Dedifferentiated amniotic fluid mesenchymal stem cell (primary cell): ENCODE measurements at regions not wholly inside any gene's neighbourhood (a gene's known extent, or its start where the extent isn't known, plus 50 kb on each side); places are given as distances from the start of the nearest gene placed in this dataset.

Experiments used
- DNase-seq: peaks from one replicate; pipeline ENCODE4 v3.0.0-alpha.2; 2016; ENCODE audit errors: extremely low spot score

DNA sequence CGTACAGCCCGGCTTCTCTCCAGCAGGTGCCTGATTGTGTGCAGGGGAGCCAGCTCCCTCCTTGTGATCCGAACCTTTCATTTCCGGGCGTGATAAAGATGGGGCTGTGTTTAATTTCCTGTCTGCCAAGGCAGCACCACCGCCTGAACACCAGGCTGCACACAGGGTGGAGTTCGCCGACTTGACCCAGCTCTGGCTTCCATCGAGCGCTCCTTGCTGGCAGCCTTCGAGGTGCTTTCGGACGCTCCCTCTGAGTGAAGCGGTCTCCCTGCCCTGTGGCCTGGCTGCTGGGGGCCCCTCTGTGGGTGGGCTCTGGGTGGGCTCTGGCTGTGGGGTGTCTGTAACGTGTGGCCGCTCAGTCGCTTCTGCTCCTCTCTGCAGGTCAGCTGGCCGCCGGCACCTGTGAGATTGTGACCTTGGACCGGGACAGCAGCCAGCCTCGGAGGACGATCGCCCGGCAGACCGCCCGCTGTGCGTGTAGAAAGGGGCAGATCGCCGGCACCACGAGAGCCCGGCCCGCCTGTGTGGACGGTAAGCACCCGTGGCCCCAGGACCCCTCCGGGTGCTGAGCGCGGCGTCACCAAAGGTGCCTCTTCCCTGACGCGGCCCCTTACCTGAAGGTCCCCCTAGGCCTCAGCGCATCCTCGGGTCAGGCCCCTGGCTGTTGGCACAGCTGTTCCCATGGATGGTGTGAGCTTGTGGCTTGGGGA lies 1181.3 kb downstream of the BRD1 start:
- DNase-seq = no peak

DNA sequence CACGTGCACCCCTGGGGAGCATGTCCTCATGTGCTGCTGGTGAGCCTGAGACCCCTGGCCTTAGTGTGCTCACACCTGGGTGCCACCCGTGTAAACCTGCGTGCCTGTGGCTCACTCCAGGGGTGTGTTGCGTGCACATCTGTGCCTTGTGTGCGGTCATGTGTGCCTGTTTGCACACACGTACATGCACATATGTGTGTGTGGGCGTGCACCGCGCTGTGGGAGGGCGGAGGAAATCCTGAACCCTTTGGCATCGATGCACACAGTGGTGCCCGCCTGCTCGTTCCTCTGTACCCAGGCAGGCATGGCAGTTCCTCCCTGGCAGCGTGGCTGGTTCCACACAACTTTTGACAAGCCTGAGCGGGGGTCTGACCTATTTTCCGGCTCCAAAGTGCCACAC lies 1181.9 kb downstream of the BRD1 start:
- DNase-seq = no peak

DNA sequence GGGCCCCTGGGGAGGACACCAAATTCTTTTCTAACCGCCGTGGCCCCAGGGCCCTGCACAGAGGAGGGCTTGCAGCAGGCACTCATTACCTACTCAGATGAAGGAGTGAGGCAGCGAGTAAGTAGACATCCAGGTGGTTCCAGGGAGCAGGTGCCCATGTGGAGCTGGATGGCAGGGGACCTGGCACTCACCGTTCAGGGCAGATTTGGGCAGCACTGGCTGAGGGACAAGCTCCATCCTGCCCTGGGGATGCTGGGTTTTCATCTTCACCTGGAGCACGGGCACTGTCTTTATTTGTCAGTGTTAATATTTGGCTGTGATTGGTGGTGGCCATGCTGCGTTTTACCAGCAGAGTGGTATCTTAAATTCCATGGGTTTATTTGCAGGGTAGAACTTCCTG lies 1182.7 kb downstream of the BRD1 start:
- no peak for DNase-seq

DNA sequence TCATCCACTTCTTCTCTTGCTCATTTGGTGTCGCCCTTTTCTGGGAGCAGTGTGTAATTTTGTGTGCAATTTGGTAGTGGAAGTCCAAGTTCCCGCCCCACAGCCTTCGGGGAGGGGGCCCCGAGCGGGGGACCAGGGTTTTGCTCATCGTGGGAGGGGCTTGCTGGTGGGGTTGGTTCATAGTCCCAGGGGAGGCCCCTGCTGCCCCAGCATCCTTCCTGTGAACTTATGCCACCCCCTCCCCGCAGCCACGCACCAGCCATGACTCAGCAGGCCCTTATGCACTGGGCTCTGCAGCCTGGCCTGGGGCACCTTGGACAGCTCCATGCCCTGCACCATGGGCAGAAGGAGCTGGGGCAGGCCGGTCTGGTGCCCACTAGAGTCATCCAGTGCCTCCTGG lies 1183.6 kb downstream of the BRD1 start:
- no peak for DNase-seq

DNA sequence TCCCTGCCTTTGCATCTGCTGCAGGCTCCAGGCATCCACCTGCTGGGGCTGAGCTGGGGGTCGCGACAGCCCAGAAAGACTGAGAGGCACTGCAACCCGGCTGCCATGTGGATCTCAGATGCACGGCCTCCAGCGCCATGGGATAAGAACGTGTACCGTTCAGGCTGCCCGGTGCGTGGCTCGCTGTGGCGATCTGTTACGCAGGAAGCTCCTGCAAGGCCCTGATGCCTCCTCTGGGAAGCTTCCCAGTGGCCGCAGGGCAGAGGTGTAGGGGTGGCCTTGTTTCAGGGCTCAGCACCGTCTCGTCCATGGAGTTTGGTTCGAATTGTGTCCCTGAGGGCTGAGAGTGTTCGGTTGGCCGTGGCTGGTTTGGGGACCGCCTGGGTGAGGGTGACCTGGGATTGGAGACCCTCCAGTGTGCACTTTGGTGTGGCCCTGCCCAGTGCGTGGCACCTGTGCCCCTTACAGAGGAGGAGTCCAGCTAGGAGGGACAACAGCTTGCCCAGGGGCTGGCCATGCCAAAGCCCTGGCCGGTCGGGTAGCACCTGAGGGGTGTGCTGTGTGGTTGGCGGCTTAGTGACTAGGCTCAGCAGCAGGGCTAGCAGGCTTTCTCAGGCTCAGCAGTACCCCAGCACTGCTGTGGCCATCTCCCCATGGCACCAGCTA lies 1184.5 kb downstream of the BRD1 start:
- DNase-seq = no peak

DNA sequence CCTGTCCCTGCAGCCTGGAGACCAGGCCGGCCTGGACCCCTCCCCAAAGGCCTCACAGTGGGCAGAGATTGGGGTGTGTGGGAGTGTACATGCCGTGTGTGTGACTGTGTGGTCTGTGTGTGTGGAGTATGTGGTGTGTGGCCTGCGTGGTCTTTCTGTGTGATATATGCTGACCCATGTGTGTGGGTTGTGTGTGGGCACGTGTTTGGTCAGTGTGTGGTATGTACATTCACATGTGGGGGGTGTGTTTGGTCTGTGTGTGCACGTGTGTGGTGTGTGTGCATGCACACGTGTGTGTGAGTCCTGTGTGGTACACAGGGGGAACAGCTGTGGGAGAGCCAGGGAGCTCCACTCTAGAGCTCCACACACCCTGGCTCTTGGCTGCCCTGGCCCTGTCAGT lies 1185.1 kb downstream of the BRD1 start:
- no peak for DNase-seq

DNA sequence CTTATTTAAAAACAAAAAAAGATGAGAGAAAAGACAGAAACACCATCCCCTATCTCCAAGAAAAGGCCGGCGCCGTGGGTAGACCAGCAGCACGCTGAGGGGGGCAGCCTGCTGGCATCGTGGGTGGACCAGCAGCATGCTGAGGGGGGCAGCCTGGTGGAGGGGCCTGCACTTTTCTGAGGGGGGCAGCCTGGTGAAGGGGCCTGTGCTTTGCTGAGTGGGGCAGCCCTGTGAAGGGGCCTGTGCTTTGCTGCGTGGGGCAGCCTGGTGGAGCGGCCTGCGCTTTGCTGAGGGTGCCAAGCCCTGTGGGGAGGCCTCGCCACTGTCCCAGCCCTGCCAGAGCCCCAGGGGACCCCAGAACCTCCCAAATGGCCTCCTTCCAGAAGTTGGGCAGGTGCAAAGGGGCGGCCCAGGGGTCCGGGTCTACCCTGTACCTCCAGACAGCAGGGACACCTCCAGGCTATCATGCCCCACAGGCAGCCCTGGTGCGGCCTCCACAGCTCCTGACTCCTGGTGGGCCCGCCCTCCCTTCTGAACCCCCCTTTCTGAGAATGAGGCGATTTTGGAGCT lies 1185.7 kb downstream of the BRD1 start:
- DNase-seq = no peak

DNA sequence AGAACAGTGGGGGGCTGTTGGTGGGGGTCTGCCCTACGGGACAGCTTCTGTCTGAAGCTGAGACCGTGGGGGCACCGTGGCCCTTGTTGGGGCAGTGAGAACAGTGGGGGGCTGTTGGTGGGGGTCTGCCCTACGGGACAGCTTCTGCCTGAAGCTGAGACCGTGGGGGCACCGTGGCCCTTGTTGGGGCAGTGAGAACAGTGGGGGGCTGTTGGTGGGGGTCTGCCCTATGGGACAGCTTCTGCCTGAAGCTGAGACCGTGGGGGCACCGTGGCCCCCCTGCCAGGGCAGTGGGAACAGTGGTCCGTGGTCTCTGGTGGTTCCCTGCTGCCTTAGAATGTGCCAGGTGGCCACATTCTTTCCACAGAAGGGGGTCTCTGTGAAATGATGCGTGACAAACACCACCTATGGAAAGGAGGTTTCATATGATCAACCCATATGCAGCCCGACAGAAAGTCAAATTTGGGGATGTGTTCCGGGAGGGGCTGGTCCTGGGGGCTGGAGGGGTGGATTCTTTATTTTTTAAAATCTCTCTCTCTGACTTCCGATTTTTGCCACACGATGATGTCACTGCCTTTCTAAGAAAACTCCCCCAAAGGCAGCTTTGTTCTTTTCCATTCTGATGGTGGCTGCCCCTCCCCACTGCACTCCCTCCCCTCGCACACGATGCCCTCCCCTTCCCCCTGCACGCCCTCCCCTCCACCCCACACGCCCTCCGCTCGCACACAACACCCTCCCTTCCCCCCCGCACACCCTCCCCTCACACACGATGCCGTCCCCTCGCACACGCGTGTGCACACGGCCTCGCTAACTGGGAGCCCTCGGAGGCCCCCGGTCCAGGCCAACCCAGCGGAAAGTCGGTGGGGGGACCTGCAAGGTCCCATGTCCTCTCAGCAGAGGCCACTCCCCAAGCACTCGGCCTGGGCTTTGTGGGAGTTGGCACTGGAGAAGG lies 1186.5 kb downstream of the BRD1 start:
- DNase-seq = no peak

DNA sequence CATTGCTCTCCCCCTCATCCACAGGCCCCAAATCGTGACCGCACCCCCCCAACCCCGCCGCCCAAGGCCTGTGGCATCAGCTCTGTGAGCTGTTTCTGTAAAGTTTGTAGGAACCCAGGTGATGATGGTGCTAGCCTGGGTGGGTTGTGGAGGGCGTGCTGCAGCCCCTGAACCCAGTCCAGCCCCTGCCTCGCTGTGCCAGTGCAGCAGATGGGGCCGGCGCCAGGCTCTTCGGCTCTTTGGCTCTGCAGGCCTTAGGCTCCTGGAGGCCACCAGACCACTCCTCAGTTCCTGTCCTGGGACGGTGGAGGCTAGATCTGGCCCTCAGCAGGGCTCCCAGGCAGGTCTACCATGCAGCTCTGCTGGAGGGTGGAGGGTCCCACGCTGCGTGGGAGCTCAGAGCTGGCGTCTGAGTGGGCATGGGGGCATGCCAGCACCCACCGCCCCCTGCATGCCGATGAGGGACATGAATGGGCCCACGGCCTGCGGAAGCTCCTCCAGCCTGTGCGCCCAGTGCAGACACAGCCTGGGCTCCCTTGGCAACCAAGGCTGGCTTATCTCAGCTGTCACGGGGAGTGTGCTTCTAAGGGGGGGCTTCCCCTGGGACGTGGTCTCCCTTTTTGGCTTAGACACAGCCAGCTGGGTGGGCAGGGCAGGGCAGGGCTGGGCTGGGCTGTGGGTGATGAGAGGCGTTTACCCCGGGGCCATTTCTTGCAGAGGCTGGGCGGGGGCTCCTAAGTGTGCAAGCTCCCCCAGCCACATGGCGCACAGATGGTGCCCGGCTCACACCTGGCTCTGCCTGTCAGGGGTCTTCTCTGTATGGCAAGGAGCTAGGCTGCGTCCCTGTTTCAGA lies 1187.6 kb downstream of the BRD1 start:
- DNase-seq = no peak

DNA sequence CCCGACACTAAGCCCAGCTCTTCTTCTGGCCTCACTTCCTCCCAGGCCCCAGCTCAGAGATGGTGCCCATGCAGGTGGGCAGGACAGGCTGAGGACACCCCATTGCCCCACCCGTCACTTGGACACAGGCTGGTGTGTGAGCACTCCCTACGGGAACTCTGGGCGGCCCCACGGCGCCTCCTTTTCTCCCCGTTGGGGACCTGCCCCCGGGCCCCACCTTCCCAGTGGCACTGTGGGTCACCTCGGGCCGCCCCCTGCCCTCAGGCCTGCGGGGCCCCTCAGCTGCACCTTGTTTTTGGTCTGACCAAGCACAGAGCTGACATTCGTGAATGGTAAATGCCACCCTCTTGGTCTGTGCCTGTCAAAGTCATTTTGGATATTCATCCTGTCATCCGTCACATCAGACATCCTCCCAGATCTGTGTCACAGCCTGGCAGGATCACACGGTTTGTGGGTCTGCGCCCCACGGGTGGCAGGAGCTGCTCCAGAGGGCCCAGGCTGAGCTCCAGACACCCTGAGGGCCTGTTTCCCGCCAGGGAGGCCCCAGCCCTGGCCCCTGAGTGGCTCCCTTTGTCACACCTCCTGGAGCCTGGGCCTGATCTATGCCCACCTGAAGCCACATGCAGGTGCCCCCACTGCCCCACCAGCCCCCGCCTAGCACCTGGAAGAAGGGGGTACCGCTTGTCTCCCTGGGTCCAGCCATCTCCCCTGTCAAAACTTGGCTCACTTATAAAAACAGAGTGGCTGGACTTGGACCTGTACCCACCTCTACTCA lies 1188.5 kb downstream of the BRD1 start:
- no peak for DNase-seq

DNA sequence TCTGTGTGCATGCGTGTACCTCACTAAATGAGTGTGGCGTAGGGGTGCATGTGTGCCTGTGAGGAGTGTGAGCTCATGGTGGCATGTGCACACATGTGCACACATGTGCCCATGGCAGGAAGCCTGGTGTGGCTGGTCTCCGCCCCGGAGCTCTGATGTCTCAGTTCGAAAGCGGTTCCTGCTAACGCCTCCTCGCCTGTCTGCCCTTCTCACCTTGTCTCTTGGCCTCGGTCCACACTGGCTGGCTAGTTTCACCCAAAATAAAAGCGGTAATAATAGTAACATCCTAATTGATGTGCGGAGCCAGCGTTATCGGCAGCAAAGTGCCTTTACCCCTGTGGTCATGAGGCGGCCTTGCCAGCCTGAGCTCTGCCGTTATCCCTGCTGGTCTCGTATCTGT lies 1190.4 kb downstream of the BRD1 start:
- no peak for DNase-seq

DNA sequence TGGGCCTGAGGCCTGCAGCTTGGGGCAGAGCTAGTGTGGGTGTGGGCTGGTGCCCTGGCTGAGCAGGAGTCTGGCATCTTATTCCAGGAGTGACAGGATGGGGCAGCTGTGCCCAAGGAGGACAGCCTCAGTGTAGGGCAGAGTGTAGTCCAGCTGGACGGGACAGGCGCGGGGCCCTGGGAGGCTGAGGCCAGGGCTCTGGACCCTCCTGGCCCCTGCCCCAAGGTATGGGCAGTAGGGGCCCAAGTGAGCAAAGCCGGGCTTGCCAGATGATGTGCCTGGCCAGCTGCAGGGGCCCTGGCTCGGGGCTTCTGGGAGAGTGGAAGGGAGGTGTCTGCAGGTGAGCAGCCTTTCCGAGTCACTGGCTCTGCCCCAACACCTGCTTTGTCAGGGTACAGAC lies 1190.9 kb downstream of the BRD1 start:
- no peak for DNase-seq

DNA sequence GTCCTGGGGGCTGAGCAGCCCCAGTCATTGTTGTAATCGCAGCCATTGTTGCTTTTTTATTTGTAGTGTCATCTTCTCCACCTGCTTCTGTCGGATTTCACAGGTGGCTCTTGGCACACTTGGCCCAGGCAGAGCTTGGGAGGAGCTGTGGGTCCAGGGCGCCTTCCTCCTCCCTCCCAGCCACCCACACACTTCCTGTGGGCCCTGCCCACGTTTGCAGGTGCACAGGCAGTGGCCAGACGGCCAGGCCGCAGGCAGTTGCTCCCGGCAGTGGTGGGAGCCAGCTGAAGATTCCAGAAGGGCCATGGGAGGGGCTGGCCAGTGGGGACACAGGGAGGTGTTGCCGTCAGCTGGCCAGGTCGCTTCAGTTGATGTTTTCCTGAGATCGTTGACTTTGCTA lies 1191.9 kb downstream of the BRD1 start:
- no peak for DNase-seq

DNA sequence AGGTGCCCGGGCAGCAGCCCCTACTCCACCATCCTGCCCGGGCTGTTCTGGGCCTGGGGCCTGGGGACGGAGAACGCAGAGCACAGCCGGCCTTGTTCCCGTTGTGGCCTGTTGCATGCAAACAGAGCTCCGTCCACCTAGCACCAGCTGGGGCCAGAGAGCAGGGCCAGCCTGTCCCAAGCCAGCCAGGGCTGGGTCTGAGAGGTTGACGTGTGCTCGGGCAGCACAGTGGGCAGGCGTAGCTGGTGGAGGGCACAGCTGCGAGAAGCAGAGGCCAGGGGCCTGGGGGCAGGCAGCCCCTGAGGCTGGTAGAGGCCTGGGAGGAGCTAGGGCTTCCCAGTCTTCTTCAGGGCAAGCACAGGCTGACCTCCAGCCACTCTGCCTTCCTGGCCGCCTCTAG lies 1192.6 kb downstream of the BRD1 start:
- no peak for DNase-seq

DNA sequence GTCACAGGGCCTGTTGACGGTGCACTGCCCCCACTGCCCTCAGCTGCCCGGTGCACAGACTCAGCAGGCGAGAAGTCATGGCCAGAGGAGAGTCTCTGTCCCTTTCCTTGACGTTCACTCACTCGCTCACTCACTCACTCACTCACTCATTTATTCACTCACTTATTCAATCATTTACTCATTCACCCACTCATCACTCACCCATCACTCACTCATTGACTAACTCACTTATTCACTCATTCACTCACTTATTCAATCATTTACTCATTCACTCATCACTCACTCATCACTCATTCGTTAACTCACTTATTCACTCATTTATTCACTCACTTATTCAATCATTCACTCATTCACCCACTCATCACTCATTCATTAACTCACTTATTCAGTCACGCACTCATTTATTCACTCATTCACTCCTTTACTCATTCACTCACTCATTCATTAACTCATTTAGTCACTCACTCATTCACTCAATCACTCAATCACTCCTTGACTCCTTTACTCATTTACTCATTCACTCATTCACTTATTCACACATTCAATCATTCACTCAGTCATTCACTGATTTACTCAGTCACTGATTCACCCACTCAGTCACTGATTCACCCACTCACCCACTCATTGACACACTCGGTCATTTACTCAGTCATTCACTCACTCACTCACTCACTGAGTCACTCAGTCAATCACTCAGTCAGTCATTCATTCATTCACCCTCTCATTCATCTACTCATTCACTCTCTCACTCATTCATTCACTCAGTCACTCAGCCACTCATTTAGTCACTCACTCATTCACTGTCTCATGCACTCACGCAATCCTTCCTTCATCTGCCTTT lies 1193.5 kb downstream of the BRD1 start:
- no peak for DNase-seq

DNA sequence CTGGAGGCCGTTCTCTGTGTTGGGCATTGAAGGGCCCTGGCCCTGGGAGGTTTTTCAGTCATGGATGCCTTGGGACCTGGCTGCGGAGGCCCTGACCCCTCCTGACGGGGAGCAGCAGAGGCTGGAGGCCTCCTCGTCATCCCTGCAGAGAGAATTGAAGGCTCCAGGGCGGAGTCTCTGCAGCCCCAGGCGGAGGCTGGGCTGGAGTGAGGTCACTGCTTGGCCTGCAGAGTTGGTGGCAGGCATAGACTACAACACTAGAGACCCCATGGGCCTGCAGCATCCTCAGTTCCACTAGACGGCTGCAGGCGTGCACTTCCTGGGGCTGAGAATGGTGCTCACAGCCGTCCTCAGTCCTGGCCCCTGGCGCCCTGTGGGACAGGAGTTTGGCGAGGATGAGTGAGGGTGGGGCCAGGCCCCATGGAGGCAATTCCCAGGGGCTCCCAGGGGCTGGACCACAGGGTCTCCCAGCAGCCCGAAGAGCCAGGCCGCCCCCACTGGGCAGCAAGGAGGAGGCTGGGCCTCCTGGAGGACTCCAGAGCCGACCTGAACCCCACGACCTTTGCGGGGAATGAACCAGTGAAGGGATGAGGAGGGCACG lies 1194.9 kb downstream of the BRD1 start:
- DNase-seq = no peak

DNA sequence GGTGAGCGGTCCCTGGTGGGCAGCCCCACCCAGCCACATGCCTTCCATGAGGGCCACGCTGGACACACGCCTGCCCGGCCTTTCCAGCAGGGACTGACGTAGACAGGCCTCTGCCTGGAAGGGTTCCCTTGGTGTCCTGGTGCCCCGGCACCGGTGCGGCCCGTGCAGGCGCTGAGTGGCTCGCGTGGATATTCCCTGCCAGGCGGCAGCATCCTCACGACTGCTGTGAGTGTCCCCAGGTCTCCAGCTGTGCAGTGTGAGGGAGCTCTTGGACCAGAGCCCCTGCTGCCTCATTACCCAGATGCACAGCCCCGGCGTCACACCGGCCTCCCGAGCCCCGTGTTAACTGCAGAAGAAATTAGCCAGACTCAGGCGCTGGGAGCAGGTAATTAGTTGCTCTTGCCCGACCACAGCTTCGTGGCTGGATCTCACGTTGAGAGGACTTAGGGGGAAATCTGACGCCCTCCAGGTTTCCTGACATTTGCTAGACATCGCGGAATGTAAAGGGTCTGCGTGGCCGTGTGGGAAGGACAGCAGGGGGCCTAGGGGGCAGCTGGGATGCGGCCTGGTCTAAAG lies 1196.3 kb downstream of the BRD1 start:
- no peak for DNase-seq

DNA sequence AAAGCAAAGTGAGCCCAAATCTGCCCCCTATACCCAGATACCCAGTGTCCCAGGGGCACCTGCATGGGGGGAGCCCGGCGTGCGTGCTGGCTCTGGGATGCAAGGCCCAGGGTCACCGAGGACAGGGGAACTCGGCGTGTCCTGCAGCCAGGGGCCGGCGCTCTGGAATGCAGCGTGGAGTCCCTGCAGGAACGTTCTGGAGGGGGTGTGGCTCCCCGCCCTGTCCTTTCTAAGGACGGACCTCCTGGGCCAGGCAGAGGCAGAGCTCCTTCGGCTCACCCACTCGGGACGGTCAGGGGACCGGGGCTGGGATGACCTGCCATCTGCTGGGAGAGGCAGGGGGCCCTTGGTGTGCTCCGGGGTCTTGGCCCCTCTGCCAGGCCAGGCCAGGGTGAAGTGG lies 1196.8 kb downstream of the BRD1 start:
- DNase-seq = no peak

DNA sequence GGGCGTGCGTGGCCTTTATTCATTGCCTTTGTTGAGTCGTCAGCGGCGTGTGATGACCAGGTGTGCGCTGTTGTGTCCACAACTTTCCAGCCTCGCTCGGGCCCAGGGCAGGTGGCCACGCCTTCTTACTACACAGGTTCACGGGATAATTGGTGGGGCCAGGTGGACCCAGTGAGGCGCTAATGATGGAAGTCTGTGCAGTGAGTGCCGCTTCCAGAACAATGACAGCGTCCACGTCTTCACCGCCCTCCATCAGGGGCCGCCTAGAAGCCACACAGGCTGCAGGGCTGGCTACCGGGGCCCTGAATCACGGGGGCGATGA lies 1197.3 kb downstream of the BRD1 start:
- no peak for DNase-seq
